ENCODE measurements at regions not wholly inside any gene's neighbourhood (a gene's known extent, or its start where the extent isn't known, plus 50 kb on each side); places are given as distances from the start of the nearest gene placed in this dataset.

GRCh38 chr3:153111016-153111415 lies 51.0 kb upstream of the RAP2B start:
- ChIA-PET RAD21 (ENCODE audit: low non-redundant PET in 1 of 2, low total read pairs in 2 of 2, uncharacterized antibody in 2 of 2, unreplicated experiment in 2 of 2) (no interaction called here), POLR2A (no interaction called here), CTCF (no interaction called here)
- no TSS peak for BruUV-seq (replicated peaks)
- intact Hi-C loops (cut with micrococcal nuclease) = no loop called here
- H3K79me2 ChIP-seq (ENCODE audit: insufficient read depth, low read length) = no peaks in the 10 kb centered on the region
- no peak overlapping the region for H3K4me2 ChIP-seq (ENCODE audit: low read length)
- no peak overlapping the region for H3K27ac ChIP-seq (ENCODE audit: low read depth, low read length)
- TF ChIP-seq CEBPB (IDR thresholded peaks at IDR 0.05; ENCODE audit: low read depth) (no peak), ZBTB33 (IDR thresholded peaks at IDR 0.05; ENCODE audit: extremely low read depth, insufficient replicate concordance, low read length) (no peak), ELF1 (IDR thresholded peaks at IDR 0.05; ENCODE audit: borderline replicate concordance, low read depth) (no peak), JUND (IDR thresholded peaks at IDR 0.05) (no peak), EZH2phosphoT487 (IDR thresholded peaks at IDR 0.05; ENCODE audit: borderline replicate concordance) (no peak), TCF7L2 (IDR thresholded peaks at IDR 0.05; ENCODE audit: borderline replicate concordance, extremely low read depth, insufficient read depth, insufficient read length) (no peak), MAX (IDR thresholded peaks at IDR 0.05) (no peak), CBX3 (IDR thresholded peaks at IDR 0.05; ENCODE audit: low read depth) (no peak), ATF3 (IDR thresholded peaks at IDR 0.05) (no peak), SP1 (IDR thresholded peaks at IDR 0.05; ENCODE audit: low read depth) (no peak), EGR1 (IDR thresholded peaks at IDR 0.05; ENCODE audit: low read depth) (no peak), FOSL1 (IDR thresholded peaks at IDR 0.05; ENCODE audit: low read depth) (no peak), YY1 (IDR thresholded peaks at IDR 0.05; ENCODE audit: extremely low read depth, insufficient replicate concordance, low read depth, low read length) (no peak), SIN3A (IDR thresholded peaks at IDR 0.05; ENCODE audit: low read depth) (no peak), POLR2A (IDR thresholded peaks at IDR 0.05; ENCODE audit: borderline replicate concordance, extremely low read depth, insufficient read depth, insufficient read length) (no peak), RAD21 (IDR thresholded peaks at IDR 0.05; ENCODE audit: low read depth) (no peak), REST (IDR thresholded peaks at IDR 0.05; ENCODE audit: low read depth) (no peak)
- H3K36me3 ChIP-seq (ENCODE audit: control insufficient read depth in 1 of 2, insufficient read depth in 2 of 2, low read length in 2 of 2) = no peaks in the 10 kb centered on the region
- H3K9me3 ChIP-seq (ENCODE audit: control insufficient read depth in 1 of 2, insufficient read depth in 1 of 2, low read depth in 1 of 2, low read length in 2 of 2) = no peaks in the 10 kb centered on the region
- no peak overlapping the region for H3K9ac ChIP-seq (ENCODE audit: low read length)
- no peak for DNase-seq (ENCODE audit: low read depth, low spot score)
- H4K20me1 ChIP-seq (ENCODE audit: insufficient read depth) = no peaks in the 10 kb centered on the region
- no peak for ATAC-seq
- no peak overlapping the region for H3K4me3 ChIP-seq (replicated peaks in 1 of 2; ENCODE audit: low read depth in 1 of 2, low read length in 2 of 2)
- peak overlapping the region; percentile 45 for H2AFZ ChIP-seq (ENCODE audit: low read depth, low read length, poor library complexity, severe bottlenecking)
- H3K4me1 ChIP-seq (ENCODE audit: control insufficient read depth in 1 of 2, insufficient read depth in 2 of 2, low read length in 2 of 2) = no peaks in the 10 kb centered on the region
- H3K27me3 ChIP-seq (ENCODE audit: insufficient read depth, low read length) = no peaks in the 10 kb centered on the region
- H3K9me2 ChIP-seq (ENCODE audit: insufficient read depth) = no peaks in the 10 kb centered on the region
